Gastroesophageal sphincter (tissue), 4 donors: ENCODE measurements at regions not wholly inside any gene's neighbourhood (a gene's known extent, or its start where the extent isn't known, plus 50 kb on each side); places are given as distances from the start of the nearest gene placed in this dataset.

ENCODE experiments used
- ATAC-seq: fragments of 150-250 bp; one replicate; pipeline ENCODE4 v1.9.1; 2016; ENCODE audit warnings: mild to moderate bottlenecking, moderate library complexity
- H3K27ac ChIP-seq, 4 donors: fragments of 200-600 bp; sonication (generic) in 3 of 4; 1 replicate in 3 of 4; 2 replicates in 1 of 4; pipeline ENCODE4 v1.5.1; 2016 to 2019
- H3K27me3 ChIP-seq: fragments of 200-600 bp; sonication (generic); one replicate; pipeline ENCODE4 v1.5.1; 2019
- H3K36me3 ChIP-seq, 2 donors: fragments of 200-600 bp; sonication (generic); one replicate each; pipeline ENCODE4 v1.5.1; 2019; ENCODE audit warnings: control low read depth in 1 of 2
- H3K4me1 ChIP-seq, 3 donors: fragments of 200-600 bp; sonication (generic); 1 replicate in 2 of 3; 2 replicates in 1 of 3; pipeline ENCODE4 v1.5.1; 2016 to 2019; ENCODE audit warnings: control low read depth in 2 of 3
- H3K4me3 ChIP-seq, 2 donors: fragments of 200-600 bp; sonication (generic); one replicate each; pipeline ENCODE4 v1.5.1; 2019; ENCODE audit warnings: mild to moderate bottlenecking in 1 of 2, moderate library complexity in 1 of 2
- H3K9me3 ChIP-seq, 3 donors: fragments of 200-600 bp; sonication (generic); one replicate each; pipeline ENCODE4 v1.5.1; 2017 to 2019; ENCODE audit warnings: control low read depth in 2 of 3
- CTCF ChIP-seq, 4 experiments: fragments of 200-600 bp in 2 of 4; fragments of 450-650 bp in 2 of 4; sonication (generic) in 1 of 4; IDR thresholded peaks; one replicate each; pipeline ENCODE4 v1.5.1; 2017 to 2019; ENCODE audit warnings: antibody characterized with exemption in 4 of 4, mild to moderate bottlenecking in 2 of 4, moderate library complexity in 2 of 4
- EP300 ChIP-seq: sonication (generic); formaldehyde crosslinking; IDR thresholded peaks from one replicate; pipeline ENCODE4 v1.6.1; 2017; ENCODE audit warnings: antibody characterized with exemption, mild to moderate bottlenecking
- POLR2A ChIP-seq, 2 donors: fragments of 450-650 bp; IDR thresholded peaks; one replicate each; pipeline ENCODE4 v1.6.1; 2017; ENCODE audit warnings: antibody characterized with exemption in 2 of 2, mild to moderate bottlenecking in 2 of 2, moderate library complexity in 1 of 2
- POLR2AphosphoS5 ChIP-seq: sonication (generic); formaldehyde crosslinking; IDR thresholded peaks from one replicate; pipeline ENCODE4 v1.6.1; 2017; ENCODE audit warnings: antibody characterized with exemption
- WGBS, 2 donors: methylation state at CpG; one replicate each; pipeline ENCODE4 v1.1.5; 2018; ENCODE audit warnings: low coverage in 1 of 2; 5-methylcytosine and 5-hydroxymethylcytosine counted together

GRCh38 chr2:20512061-20512605 lies 65.3 kb downstream of the RHOB start:
- Histone ChIP-seq H3K27me3 (no peaks in the 10 kb centered on the region), H3K9me3 (no peaks in the 10 kb centered on the region), H3K36me3 (no peaks in the 10 kb centered on the region), H3K27ac (no peak overlapping the region), H3K4me1 (peaks cover 0 to 24% (median 0%) of the 10 kb centered on the region in 3 donors), H3K4me3 (no peak overlapping the region)
- whole genome bisulfite sequencing, 2 donors = 100% methylated on average over 1 of the region's 11 CpGs; no CpG with 5 or more reads in 1 of the 2 donors
- no peak for ATAC-seq
- TF ChIP-seq CTCF (IDR thresholded peaks at IDR 0.05) = no peak
- no peak for TF ChIP-seq EP300
- TF ChIP-seq POLR2AphosphoS5 = no peak
- no peak for TF ChIP-seq POLR2A (IDR thresholded peaks at IDR 0.05)

GRCh38 chr2:20513946-20514345 lies 67.1 kb downstream of the RHOB start:
- no peaks in the 10 kb centered on the region for H3K9me3 ChIP-seq
- H3K36me3 ChIP-seq = no peaks in the 10 kb centered on the region
- H3K27ac ChIP-seq = peak overlapping the region in 1 of 4 donors; percentile 32
- 91 to 95% methylated on average over 5 to 7 of the region's 7 CpGs for WGBS, 2 donors
- peaks cover 0 to 31% (median 0%) of the 10 kb centered on the region in 3 donors for H3K4me1 ChIP-seq
- no peak overlapping the region for H3K4me3 ChIP-seq
- no peaks in the 10 kb centered on the region for H3K27me3 ChIP-seq
- ATAC-seq = no peak
- TF ChIP-seq POLR2AphosphoS5 (no peak), EP300 (no peak), CTCF (IDR thresholded peaks at IDR 0.05) (no peak), POLR2A (IDR thresholded peaks at IDR 0.05) (no peak)

GRCh38 chr2:20514596-20515269 lies 67.9 kb downstream of the RHOB start:
- Histone ChIP-seq H3K9me3 (no peaks in the 10 kb centered on the region), H3K4me1 (peaks cover 0 to 31% (median 0%) of the 10 kb centered on the region in 3 donors), H3K4me3 (no peak overlapping the region), H3K27me3 (no peaks in the 10 kb centered on the region), H3K27ac (peak overlapping the region in 3 of 4 donors; percentile 25 to 72 (median 43)), H3K36me3 (no peaks in the 10 kb centered on the region)
- WGBS, 2 donors = 62 to 80% methylated on average over 2 to 8 of the region's 8 CpGs
- no peak for TF ChIP-seq EP300
- TF ChIP-seq CTCF (IDR thresholded peaks at IDR 0.05) = no peak
- TF ChIP-seq POLR2AphosphoS5 = peak; percentile 87
- peak; percentile 57 for ATAC-seq

- Histone ChIP-seq H3K9me3 (no peaks in the 10 kb centered on the region), H3K36me3 (no peaks in the 10 kb centered on the region), H3K27me3 (no peaks in the 10 kb centered on the region), H3K27ac (peak overlapping the region in 3 of 4 donors; percentile 43 to 72 (median 70)), H3K4me1 (peaks cover 0 to 31% (median 0%) of the 10 kb centered on the region in 3 donors), H3K4me3 (no peak overlapping the region)
- 95 to 96% methylated on average over 5 to 8 of the region's 14 CpGs for WGBS, 2 donors
- no peak for TF ChIP-seq CTCF (IDR thresholded peaks at IDR 0.05)
- TF ChIP-seq POLR2A (IDR thresholded peaks at IDR 0.05) = no peak
- no peak for TF ChIP-seq POLR2AphosphoS5
- TF ChIP-seq EP300 = no peak
- no peak for ATAC-seq
Measured at GRCh38 chr2:20515290-20516220, 68.7 kb downstream of the RHOB start.
